ENCODE measurements at regions not wholly inside any gene's neighbourhood (a gene's known extent, or its start where the extent isn't known, plus 50 kb on each side); places are given as distances from the start of the nearest gene placed in this dataset.

GRCh38 chr5:144896473-144896872 lies 725.8 kb downstream of the KCTD16 start:
- TF ChIP-seq CTCF (IDR thresholded peaks at IDR 0.05) (no peak), ZFX (IDR thresholded peaks at IDR 0.05; ENCODE audit: borderline replicate concordance) (no peak)
- H3K27ac ChIP-seq, result no peak overlapping the region

- H3K27ac ChIP-seq, result no peak overlapping the region
- no peak for TF ChIP-seq CTCF (IDR thresholded peaks at IDR 0.05)
- TF ChIP-seq ZFX (IDR thresholded peaks at IDR 0.05; ENCODE audit: borderline replicate concordance), result no peak
These were observed 716.0 kb downstream of the KCTD16 start for GRCh38 chr5:144886668-144887067.

- TF ChIP-seq ZFX (IDR thresholded peaks at IDR 0.05; ENCODE audit: borderline replicate concordance) (no peak), CTCF (IDR thresholded peaks at IDR 0.05) (no peak)
- no peak overlapping the region for H3K27ac ChIP-seq
These were observed 712.1 kb downstream of the KCTD16 start for GRCh38 chr5:144882739-144883283.

GRCh38 chr5:144880513-144880912 lies 709.8 kb downstream of the KCTD16 start:
- TF ChIP-seq CTCF (IDR thresholded peaks at IDR 0.05) (no peak), ZFX (IDR thresholded peaks at IDR 0.05; ENCODE audit: borderline replicate concordance) (no peak)
- H3K27ac ChIP-seq, result no peak overlapping the region

- H3K27ac ChIP-seq, result no peak overlapping the region
- TF ChIP-seq CTCF (IDR thresholded peaks at IDR 0.05), result no peak
- TF ChIP-seq ZFX (IDR thresholded peaks at IDR 0.05; ENCODE audit: borderline replicate concordance), result no peak
These were observed 706.3 kb downstream of the KCTD16 start for GRCh38 chr5:144876990-144877389.

GRCh38 chr5:144873076-144873475 lies 702.4 kb downstream of the KCTD16 start:
- H3K27ac ChIP-seq, result no peak overlapping the region
- TF ChIP-seq ZFX (IDR thresholded peaks at IDR 0.05; ENCODE audit: borderline replicate concordance) (no peak), CTCF (IDR thresholded peaks at IDR 0.05) (no peak)

GRCh38 chr5:144864118-144864517 lies 693.4 kb downstream of the KCTD16 start:
- TF ChIP-seq CTCF (IDR thresholded peaks at IDR 0.05), result no peak
- no peak for TF ChIP-seq ZFX (IDR thresholded peaks at IDR 0.05; ENCODE audit: borderline replicate concordance)
- no peak overlapping the region for H3K27ac ChIP-seq

Measured in 22Rv1 (cell line).